ENCODE measurements at regions not wholly inside any gene's neighbourhood (a gene's known extent, or its start where the extent isn't known, plus 50 kb on each side); places are given as distances from the start of the nearest gene placed in this dataset.

DNA sequence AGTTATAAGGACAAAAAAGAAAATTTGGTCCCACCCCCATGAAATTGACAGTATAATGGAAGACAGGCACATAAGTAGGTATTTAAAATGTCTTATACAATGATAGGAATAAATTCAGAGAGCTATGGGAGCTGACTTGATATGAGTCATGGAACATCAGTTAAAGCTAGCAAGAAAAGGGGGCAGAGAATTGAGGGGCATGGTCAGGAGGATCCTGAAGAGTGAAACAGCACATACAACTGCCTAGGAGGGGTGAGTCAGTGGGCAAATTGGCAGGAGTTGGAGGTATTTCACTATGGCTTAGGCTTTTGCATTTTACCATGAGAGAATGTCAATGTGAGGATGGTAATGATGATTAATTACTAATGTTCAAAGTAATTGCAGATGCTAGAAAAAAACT lies 95.4 kb upstream of the BANK1 start:
- TF ChIP-seq, protein P1, sequence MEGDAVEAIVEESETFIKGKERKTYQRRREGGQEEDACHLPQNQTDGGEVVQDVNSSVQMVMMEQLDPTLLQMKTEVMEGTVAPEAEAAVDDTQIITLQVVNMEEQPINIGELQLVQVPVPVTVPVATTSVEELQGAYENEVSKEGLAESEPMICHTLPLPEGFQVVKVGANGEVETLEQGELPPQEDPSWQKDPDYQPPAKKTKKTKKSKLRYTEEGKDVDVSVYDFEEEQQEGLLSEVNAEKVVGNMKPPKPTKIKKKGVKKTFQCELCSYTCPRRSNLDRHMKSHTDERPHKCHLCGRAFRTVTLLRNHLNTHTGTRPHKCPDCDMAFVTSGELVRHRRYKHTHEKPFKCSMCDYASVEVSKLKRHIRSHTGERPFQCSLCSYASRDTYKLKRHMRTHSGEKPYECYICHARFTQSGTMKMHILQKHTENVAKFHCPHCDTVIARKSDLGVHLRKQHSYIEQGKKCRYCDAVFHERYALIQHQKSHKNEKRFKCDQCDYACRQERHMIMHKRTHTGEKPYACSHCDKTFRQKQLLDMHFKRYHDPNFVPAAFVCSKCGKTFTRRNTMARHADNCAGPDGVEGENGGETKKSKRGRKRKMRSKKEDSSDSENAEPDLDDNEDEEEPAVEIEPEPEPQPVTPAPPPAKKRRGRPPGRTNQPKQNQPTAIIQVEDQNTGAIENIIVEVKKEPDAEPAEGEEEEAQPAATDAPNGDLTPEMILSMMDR (IDR thresholded peaks at IDR 0.05) = no peak
- TF ChIP-seq POLR2A (IDR thresholded peaks at IDR 0.05) = no peak
